IMR-90 (cell line): ENCODE measurements at regions not wholly inside any gene's neighbourhood (a gene's known extent, or its start where the extent isn't known, plus 50 kb on each side); places are given as distances from the start of the nearest gene placed in this dataset.

Experiments
- ATAC-seq: fragments of 200-7000 bp; cut with Tn5 transposase; 2 replicates; pipeline ENCODE4 v1.9.1; 2020; ENCODE audit warnings: low read depth, mild to moderate bottlenecking, moderate library complexity
- BruUV-seq: library from RNA; stranded (reverse); fragments of 400-500 nt; replicated peaks from 2 replicates; lab custom pipeline; 2021; lab: Mats Ljungman, UMichigan
- CTCF ChIA-PET: fragments of 300-600 bp; formaldehyde crosslinking; extraction: SDS; loops from one replicate; lab custom pipeline; 2021; ENCODE audit warnings: antibody characterized with exemption; lab: Yijun Ruan, JAX
- POLR2A ChIA-PET: fragments of 300-600 bp; sonication (Branson Sonifier 250); formaldehyde crosslinking; loops from one replicate; lab custom pipeline; 2022; ENCODE audit warnings: antibody characterized with exemption; ENCODE audit not compliant: unreplicated experiment; lab: Charles Lee
- DNase-seq: peaks from one replicate; pipeline ENCODE4 v3.0.0; 2013
- H2AFZ ChIP-seq: replicated peaks from 2 replicates; pipeline ENCODE3; 2013; ENCODE audit warnings: low read length, mild to moderate bottlenecking; ENCODE audit not compliant: poor library complexity
- H2AK5ac ChIP-seq: 2 replicates; pipeline ENCODE4 v1.6.1; 2013; ENCODE audit warnings: low read depth, low read length, inconsistent platforms
- H2AK9ac ChIP-seq: replicated peaks from 2 replicates; pipeline ENCODE3; 2013; ENCODE audit warnings: mild to moderate bottlenecking, low read depth, low read length, moderate library complexity; ENCODE audit not compliant: poor library complexity
- H2BK120ac ChIP-seq: 2 replicates; pipeline ENCODE4 v1.6.1; 2013; ENCODE audit warnings: low read depth, low read length, inconsistent platforms
- H2BK15ac ChIP-seq: 3 replicates; pipeline ENCODE4 v1.6.1; 2013; ENCODE audit warnings: low read depth, low read length, inconsistent platforms
- H2BK20ac ChIP-seq: 2 replicates; pipeline ENCODE4 v1.6.1; 2013; ENCODE audit warnings: low read depth, mild to moderate bottlenecking, inconsistent platforms, low read length, moderate library complexity
- H2BK5ac ChIP-seq: 2 replicates; pipeline ENCODE4 v1.6.1; 2013; ENCODE audit warnings: mild to moderate bottlenecking, low read depth, low read length, inconsistent platforms; ENCODE audit not compliant: poor library complexity, severe bottlenecking
- H3K14ac ChIP-seq: replicated peaks from 2 replicates; pipeline ENCODE4 v1.6.1; 2013; ENCODE audit warnings: low read depth, low read length, inconsistent platforms
- H3K18ac ChIP-seq: 2 replicates; pipeline ENCODE4 v1.6.1; 2013; ENCODE audit warnings: low read depth, low read length, control low read depth
- H3K23ac ChIP-seq: 2 replicates; pipeline ENCODE4 v1.6.1; 2013; ENCODE audit warnings: low read depth, low read length, inconsistent platforms
- H3K27ac ChIP-seq: 2 replicates; pipeline ENCODE4 v1.5.1; 2013; ENCODE audit warnings: mild to moderate bottlenecking, control low read depth, low read length; ENCODE audit not compliant: insufficient read depth
- H3K27me3 ChIP-seq: 2 replicates; pipeline ENCODE4 v1.6.1; 2013; ENCODE audit warnings: low read length; ENCODE audit not compliant: control insufficient read depth, insufficient read depth
- H3K36me3 ChIP-seq: 2 replicates; pipeline ENCODE4 v1.6.1; 2013; ENCODE audit warnings: low read length, mixed read lengths; ENCODE audit not compliant: control insufficient read depth, insufficient read depth
- H3K4ac ChIP-seq: 2 replicates; pipeline ENCODE4 v1.6.1; 2013; ENCODE audit warnings: low read depth, low read length, inconsistent platforms
- H3K4me1 ChIP-seq: 2 replicates; pipeline ENCODE4 v1.6.1; 2013; ENCODE audit warnings: low read length, mixed read lengths; ENCODE audit not compliant: control insufficient read depth, insufficient read depth
- H3K4me2 ChIP-seq: 2 replicates; pipeline ENCODE4 v1.6.1; 2013; ENCODE audit warnings: low read depth, mild to moderate bottlenecking, control low read depth, low read length, moderate library complexity
- H3K4me3 ChIP-seq: 2 replicates; pipeline ENCODE4 v1.5.1; 2013; ENCODE audit warnings: low read depth, mild to moderate bottlenecking, control low read depth, low read length, moderate library complexity; ENCODE audit not compliant: insufficient read depth
- H3K56ac ChIP-seq: 2 replicates; pipeline ENCODE4 v1.6.1; 2013; ENCODE audit warnings: low read length, inconsistent platforms; ENCODE audit not compliant: insufficient read depth; ENCODE audit errors: extremely low read depth
- H3K79me1 ChIP-seq, 2 experiments: 2 replicates each; pipeline ENCODE4 v1.6.1; 2013; ENCODE audit warnings: low read length in 2 of 2, inconsistent platforms in 1 of 2, low read depth in 1 of 2
- H3K9ac ChIP-seq: 2 replicates; pipeline ENCODE4 v1.6.1; 2013; ENCODE audit warnings: low read depth, low read length, control low read depth
- H3K9me1 ChIP-seq: 2 replicates; pipeline ENCODE4 v1.6.1; 2013; ENCODE audit warnings: low read length, inconsistent platforms; ENCODE audit not compliant: insufficient read depth
- H3K9me3 ChIP-seq: 2 replicates; pipeline ENCODE4 v1.6.1; 2013; ENCODE audit warnings: low read length; ENCODE audit not compliant: control insufficient read depth, insufficient read depth
- H4K20me1 ChIP-seq: 2 replicates; pipeline ENCODE4 v1.6.1; 2013; ENCODE audit warnings: low read length, inconsistent platforms; ENCODE audit not compliant: insufficient read depth
- H4K5ac ChIP-seq: 2 replicates; pipeline ENCODE4 v1.6.1; 2013; ENCODE audit warnings: mild to moderate bottlenecking, low read depth, low read length, control low read depth
- H4K8ac ChIP-seq, 2 experiments: 2 replicates each; pipeline ENCODE4 v1.6.1; 2013; ENCODE audit warnings: low read depth in 2 of 2, low read length in 2 of 2, control low read depth in 1 of 2, inconsistent platforms in 1 of 2
- H4K91ac ChIP-seq: 2 replicates; pipeline ENCODE4 v1.6.1; 2013; ENCODE audit warnings: low read depth, low read length, inconsistent platforms; ENCODE audit not compliant: insufficient read depth
- BHLHE40 ChIP-seq: fragments of 150-350 bp; IDR thresholded peaks from 2 replicates; pipeline ENCODE4 v1.6.1; 2016; ENCODE audit warnings: mild to moderate bottlenecking, low read depth, low read length
- CTCF ChIP-seq: conservative IDR thresholded peaks from 2 replicates; pipeline ENCODE4 v1.5.1; 2012; ENCODE audit warnings: mild to moderate bottlenecking, low read depth, low read length, improper control_type of control experiment
- FOS ChIP-seq: fragments of 150-350 bp; IDR thresholded peaks from 2 replicates; pipeline ENCODE4 v1.6.1; 2016; ENCODE audit warnings: low read depth, low read length
- MAZ ChIP-seq: IDR thresholded peaks from 2 replicates; pipeline ENCODE4 v1.6.1; 2012; ENCODE audit warnings: low read depth, mild to moderate bottlenecking, low read length, improper control_type of control experiment, moderate library complexity, borderline replicate concordance
- NFE2L2 ChIP-seq: fragments of 150-350 bp; IDR thresholded peaks from 2 replicates; pipeline ENCODE4 v1.6.1; 2016; ENCODE audit warnings: low read depth, mild to moderate bottlenecking, low read length
- POLR2A ChIP-seq: IDR thresholded peaks from 2 replicates; pipeline ENCODE4 v1.6.1; 2012; ENCODE audit warnings: mild to moderate bottlenecking, low read depth, low read length
- RFX5 ChIP-seq: IDR thresholded peaks from 2 replicates; pipeline ENCODE4 v1.8.0; 2012; ENCODE audit warnings: low read depth, mild to moderate bottlenecking, low read length, moderate library complexity
- WGBS, 2 experiments: methylation state at CpG; one replicate each; pipeline versions ENCODE4 v1.1.5 to v1.1.7; 2013; ENCODE audit warnings: missing lambda C conversion rate in 2 of 2; ENCODE audit not compliant: insufficient read length in 1 of 2; ENCODE audit errors: extremely low coverage in 2 of 2; 5-methylcytosine and 5-hydroxymethylcytosine counted together
- dilution Hi-C: fragments of 300-500 bp; cut with HindIII; formaldehyde crosslinking; loops from one replicate; pipeline ENCODE4 v1.14.3; 2018; ENCODE audit warnings: low sequenced_read_pairs; ENCODE audit not compliant: unreplicated experiment
- in situ Hi-C: fragments of 300-500 bp; cut with MboI; formaldehyde crosslinking; loops from 3 replicates; pipeline ENCODE4 v1.14.3; 2019; ENCODE audit warnings: low sequenced_read_pairs, inconsistent platforms, mixed read lengths
- intact Hi-C: fragments of 100-400 bp; cut with micrococcal nuclease; formaldehyde crosslinking; loops from 2 replicates; pipeline ENCODE4 v1.10.0; 2022

- Histone ChIP-seq H3K9me1 (no peaks in the 10 kb centered on the region), H2AK5ac (no peak overlapping the region), H3K4me1 (no peaks in the 10 kb centered on the region), H4K8ac (no peak overlapping the region), H3K79me1 (no peaks in the 10 kb centered on the region), H4K91ac (no peak overlapping the region), H4K20me1 (no peaks in the 10 kb centered on the region), H3K9me3 (peaks cover 23% of the 10 kb centered on the region), H3K36me3 (no peaks in the 10 kb centered on the region), H3K27me3 (no peaks in the 10 kb centered on the region), H3K27ac (no peak overlapping the region), H2BK120ac (no peak overlapping the region), H3K4ac (no peak overlapping the region), H3K9ac (no peak overlapping the region), H2BK15ac (no peak overlapping the region), H3K56ac (no peak overlapping the region), H3K14ac (no peak overlapping the region), H2AFZ (no peak overlapping the region), H2BK20ac (no peak overlapping the region), H3K4me2 (no peak overlapping the region), H2AK9ac (no peak overlapping the region), H3K23ac (no peak overlapping the region), H4K5ac (no peak overlapping the region), H3K4me3 (no peak overlapping the region), H3K18ac (no peak overlapping the region), H2BK5ac (no peak overlapping the region)
- intact Hi-C loops (no loop called here), in situ Hi-C loops (no loop called here), dilution Hi-C loops (no loop called here)
- ATAC-seq (no peak), DNase-seq (no peak)
- no peak for TF ChIP-seq RFX5
- TF ChIP-seq NFE2L2: no peak
- no peak for TF ChIP-seq BHLHE40
- TF ChIP-seq FOS: no peak
- TF ChIP-seq MAZ: no peak
- no peak for TF ChIP-seq POLR2A
- no peak for TF ChIP-seq CTCF
- POLR2A ChIA-PET: no interaction called here
- CTCF ChIA-PET: no interaction called here
- BruUV-seq: no TSS peak
- no CpG with 5 or more reads among the region's 5 CpGs for WGBS, 2 experiments
Observed at GRCh38 chr5:6143523-6143922, 234.8 kb downstream of the MED10 start.
